ENCODE measurements at regions not wholly inside any gene's neighbourhood (a gene's known extent, or its start where the extent isn't known, plus 50 kb on each side); places are given as distances from the start of the nearest gene placed in this dataset.

DNA sequence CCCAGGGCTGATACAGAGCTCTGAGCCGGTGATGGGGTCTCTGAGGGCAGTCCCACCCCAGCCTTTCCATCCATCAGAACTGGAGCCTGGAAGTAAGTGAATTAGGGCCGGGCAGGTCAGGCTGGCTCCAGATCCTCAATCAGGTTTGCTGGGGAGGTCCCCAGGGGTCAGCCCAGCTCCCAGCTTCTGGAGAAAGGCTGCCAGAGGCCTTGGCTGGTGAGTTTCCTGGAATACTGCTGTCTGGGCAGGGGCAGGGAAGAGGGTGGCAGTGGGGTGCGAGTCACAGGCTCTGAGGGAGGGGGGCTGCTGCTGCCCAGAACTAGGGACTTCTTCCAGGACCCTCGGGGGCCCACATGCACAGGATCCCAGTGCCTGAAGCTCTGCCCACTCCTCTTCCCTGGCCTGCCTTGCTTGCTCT is 200.6 kb upstream of the MVB12B start:
- Mint-ChIP-seq H3K4me3 (no peak overlapping the region), H3K27me3 (ENCODE audit: insufficient read depth) (peaks cover 6% of the 10 kb centered on the region), H3K9me3 (no peaks in the 10 kb centered on the region), H3K4me1 (ENCODE audit: low read depth) (no peaks in the 10 kb centered on the region), H3K27ac (no peak overlapping the region), H3K36me3 (ENCODE audit: low read depth) (no peaks in the 10 kb centered on the region)
- DNase-seq (ENCODE audit: low spot score) = no peak
- intact Hi-C loops (cut with micrococcal nuclease) = no loop called here

DNA sequence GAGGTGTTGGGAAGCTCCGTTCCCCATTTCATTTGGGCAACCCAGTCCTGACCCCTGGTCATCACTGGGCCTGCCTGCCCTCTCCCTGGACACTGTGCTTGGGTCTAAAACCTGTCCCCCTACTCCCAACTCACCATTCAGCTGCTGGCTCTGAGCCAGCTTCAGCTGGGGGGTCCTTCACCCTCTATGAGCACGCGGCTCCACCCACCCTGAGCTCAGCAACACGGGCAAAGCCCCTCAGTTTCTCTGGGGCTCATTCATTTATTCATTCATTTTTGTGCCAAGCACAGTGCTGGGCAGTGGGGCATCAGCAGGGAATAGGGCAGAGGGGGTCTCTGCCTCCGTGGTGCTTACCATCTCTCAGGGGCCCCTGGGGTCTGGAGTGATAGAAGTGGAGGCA is 199.8 kb upstream of the MVB12B start:
- no peak overlapping the region for H3K27ac Mint-ChIP-seq
- no peak for DNase-seq (ENCODE audit: low spot score)
- H3K4me1 Mint-ChIP-seq (ENCODE audit: low read depth) = no peaks in the 10 kb centered on the region
- no peaks in the 10 kb centered on the region for H3K9me3 Mint-ChIP-seq
- intact Hi-C loops (cut with micrococcal nuclease) = no loop called here
- H3K36me3 Mint-ChIP-seq (ENCODE audit: low read depth) = no peaks in the 10 kb centered on the region
- no peak overlapping the region for H3K4me3 Mint-ChIP-seq
- H3K27me3 Mint-ChIP-seq (ENCODE audit: insufficient read depth) = peaks cover 6% of the 10 kb centered on the region

DNA sequence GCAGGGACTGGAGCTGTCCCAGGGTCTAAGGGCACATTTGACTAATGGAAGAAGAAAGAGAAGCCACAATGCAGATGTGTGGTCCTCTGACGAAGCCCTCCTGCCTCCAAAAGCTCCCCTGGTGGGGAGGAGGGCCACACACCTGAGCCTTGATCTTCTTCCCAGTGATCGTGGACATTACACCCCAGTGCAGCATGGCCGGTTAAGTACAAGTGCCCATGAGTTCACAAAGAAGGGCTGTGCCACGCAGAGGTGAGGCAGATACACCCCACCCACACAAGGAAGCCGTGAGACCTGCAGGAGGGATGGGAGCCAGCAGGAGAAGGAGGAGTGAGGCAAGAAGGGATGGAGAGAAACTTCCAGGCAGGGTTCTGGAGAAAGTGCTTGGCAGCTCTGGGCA is 199.0 kb upstream of the MVB12B start:
- peaks cover 6% of the 10 kb centered on the region for H3K27me3 Mint-ChIP-seq (ENCODE audit: insufficient read depth)
- no peak for DNase-seq (ENCODE audit: low spot score)
- H3K4me3 Mint-ChIP-seq = no peak overlapping the region
- intact Hi-C loops (cut with micrococcal nuclease) = no loop called here
- H3K4me1 Mint-ChIP-seq (ENCODE audit: low read depth) = no peaks in the 10 kb centered on the region
- no peaks in the 10 kb centered on the region for H3K36me3 Mint-ChIP-seq (ENCODE audit: low read depth)
- no peaks in the 10 kb centered on the region for H3K9me3 Mint-ChIP-seq
- H3K27ac Mint-ChIP-seq = no peak overlapping the region

DNA sequence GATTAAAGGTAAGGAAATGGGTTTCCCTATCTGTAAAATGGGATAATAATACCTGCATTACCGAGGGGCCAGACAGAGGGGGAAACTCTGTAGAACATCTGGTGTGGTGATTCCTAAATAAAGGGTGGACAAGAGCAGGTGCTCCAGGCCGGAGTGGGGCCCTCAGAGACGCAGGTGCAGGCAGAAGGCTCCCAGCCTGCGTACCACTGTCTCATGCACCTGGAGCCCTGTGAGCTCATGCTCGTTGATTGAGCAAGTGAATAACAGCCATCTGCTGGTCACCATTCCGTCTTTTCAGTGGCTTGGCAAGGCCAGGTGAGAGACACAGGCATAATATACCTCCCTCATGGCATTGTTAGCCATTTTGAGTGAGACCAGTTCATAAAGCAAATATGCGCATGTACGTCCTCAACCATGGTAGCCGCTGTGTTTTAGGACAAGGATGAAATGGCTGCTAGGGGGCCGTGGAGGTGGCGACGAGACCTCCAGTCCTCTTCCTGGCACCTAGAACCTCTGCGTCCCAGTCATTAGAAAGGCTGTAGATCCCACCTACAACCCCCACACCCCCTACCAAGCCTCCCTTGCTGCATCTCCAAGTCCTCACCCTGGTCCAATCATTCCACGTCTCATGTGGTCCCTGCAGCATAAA is 198.0 kb upstream of the MVB12B start:
- intact Hi-C loops (cut with micrococcal nuclease) = no loop called here
- Mint-ChIP-seq H3K27ac (no peak overlapping the region), H3K27me3 (ENCODE audit: insufficient read depth) (peaks cover 2% of the 10 kb centered on the region), H3K9me3 (no peaks in the 10 kb centered on the region), H3K4me1 (ENCODE audit: low read depth) (no peaks in the 10 kb centered on the region), H3K36me3 (ENCODE audit: low read depth) (no peaks in the 10 kb centered on the region), H3K4me3 (no peak overlapping the region)
- no peak for DNase-seq (ENCODE audit: low spot score)

DNA sequence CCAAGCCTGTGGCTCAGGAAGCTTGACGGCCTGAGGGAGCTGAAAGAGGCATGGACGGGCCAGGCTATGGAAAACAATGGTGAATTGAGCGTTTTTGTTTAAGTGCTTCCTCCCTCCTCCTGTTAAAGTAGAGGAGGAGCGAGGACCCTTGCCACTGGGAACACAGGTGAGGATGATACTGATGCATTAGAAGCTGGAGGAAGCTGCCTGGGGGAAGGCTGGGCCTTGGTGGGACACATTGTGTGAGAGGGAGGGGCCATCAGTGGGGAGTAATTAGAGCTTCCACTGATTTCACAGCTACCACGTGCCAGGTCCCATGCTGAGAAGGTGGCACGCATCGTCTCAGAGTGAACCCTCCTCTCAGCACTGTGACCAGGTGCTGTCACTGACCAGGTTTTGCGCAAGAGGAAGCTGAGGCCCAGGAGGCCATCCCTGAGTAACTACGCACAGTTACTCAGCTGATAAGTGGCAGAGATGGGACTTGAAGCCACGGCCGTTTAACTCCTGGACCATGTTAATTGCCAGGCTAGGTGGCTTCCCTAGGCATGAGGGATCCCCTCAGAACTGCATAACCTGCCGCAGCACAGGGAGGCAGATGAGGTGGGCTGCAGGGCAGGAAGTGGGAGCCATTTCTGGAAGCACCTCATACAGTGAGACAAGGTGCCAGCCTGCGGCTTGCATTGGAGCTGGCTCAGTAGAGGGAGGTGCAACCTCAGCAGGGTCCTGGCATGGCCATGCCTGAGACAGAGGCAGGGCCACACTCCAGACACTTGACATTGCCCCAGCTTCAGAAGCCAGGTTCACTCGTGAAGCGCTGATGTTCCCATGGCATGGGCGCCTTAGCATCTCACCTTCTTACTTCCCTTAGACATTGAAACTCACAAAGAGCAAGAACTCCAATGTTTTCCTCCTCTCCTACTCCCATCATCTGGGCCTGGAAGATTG is 195.3 kb upstream of the MVB12B start:
- Mint-ChIP-seq H3K4me3 (no peak overlapping the region), H3K9me3 (peaks cover 2% of the 10 kb centered on the region), H3K27ac (no peak overlapping the region), H3K36me3 (ENCODE audit: low read depth) (no peaks in the 10 kb centered on the region), H3K27me3 (ENCODE audit: insufficient read depth) (peaks cover 2% of the 10 kb centered on the region), H3K4me1 (ENCODE audit: low read depth) (no peaks in the 10 kb centered on the region)
- intact Hi-C loops (cut with micrococcal nuclease) = no loop called here
- DNase-seq (ENCODE audit: low spot score) = no peak

DNA sequence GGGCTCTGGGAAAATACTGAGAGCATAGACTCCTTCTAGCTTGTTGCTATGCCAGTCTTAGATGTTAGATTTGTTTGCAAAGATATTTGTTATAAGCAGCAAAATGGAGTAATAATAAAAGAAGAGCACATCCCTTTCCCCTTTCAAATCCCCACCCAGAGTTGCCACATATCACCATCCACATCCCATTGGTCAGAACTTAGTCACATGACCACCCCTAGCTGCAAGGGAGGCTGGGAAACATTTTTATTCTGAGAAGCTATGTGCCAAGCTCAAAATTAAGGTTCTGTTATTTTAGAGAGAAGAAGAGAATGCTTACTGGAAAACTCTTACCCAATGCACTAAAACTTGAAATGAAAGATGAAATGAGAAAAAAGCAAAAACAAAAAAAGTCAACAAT is 193.9 kb upstream of the MVB12B start:
- intact Hi-C loops (cut with micrococcal nuclease) = no loop called here
- Mint-ChIP-seq H3K4me1 (ENCODE audit: low read depth) (no peaks in the 10 kb centered on the region), H3K9me3 (peaks cover 9% of the 10 kb centered on the region), H3K27me3 (ENCODE audit: insufficient read depth) (peaks cover 2% of the 10 kb centered on the region), H3K27ac (no peak overlapping the region), H3K36me3 (ENCODE audit: low read depth) (no peaks in the 10 kb centered on the region), H3K4me3 (no peak overlapping the region)
- DNase-seq (ENCODE audit: low spot score) = no peak

DNA sequence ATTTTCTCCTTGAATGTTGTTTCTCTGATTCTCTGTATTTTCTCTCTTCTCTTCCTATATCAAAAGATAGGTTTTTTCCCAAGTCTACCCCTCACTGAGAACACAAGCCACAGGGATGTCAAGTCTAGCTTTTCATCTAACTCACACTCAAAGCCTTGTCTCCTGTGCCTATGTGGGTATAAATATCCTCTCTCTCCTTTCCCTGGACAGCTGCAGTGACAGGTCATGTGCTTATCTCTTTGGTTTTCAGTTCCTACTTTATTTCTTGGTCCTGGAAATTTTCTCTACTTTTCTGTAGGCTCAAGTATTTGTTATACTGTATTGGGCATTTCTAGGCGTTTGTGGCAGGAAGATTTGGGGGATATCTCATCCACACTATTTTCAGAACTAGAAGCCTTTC is 182.4 kb upstream of the MVB12B start:
- Mint-ChIP-seq H3K4me1 (ENCODE audit: low read depth) (peaks cover 11% of the 10 kb centered on the region), H3K27ac (no peak overlapping the region), H3K27me3 (ENCODE audit: insufficient read depth) (peaks cover 19% of the 10 kb centered on the region), H3K4me3 (no peak overlapping the region), H3K36me3 (ENCODE audit: low read depth) (peaks cover 2% of the 10 kb centered on the region), H3K9me3 (peaks cover 11% of the 10 kb centered on the region)
- DNase-seq (ENCODE audit: low spot score) = no peak
- intact Hi-C loops (cut with micrococcal nuclease) = loop anchor here (10.0 kb wide), 1 partner anchor 351 kb away; no protein-coding TSS in a partner anchor

DNA sequence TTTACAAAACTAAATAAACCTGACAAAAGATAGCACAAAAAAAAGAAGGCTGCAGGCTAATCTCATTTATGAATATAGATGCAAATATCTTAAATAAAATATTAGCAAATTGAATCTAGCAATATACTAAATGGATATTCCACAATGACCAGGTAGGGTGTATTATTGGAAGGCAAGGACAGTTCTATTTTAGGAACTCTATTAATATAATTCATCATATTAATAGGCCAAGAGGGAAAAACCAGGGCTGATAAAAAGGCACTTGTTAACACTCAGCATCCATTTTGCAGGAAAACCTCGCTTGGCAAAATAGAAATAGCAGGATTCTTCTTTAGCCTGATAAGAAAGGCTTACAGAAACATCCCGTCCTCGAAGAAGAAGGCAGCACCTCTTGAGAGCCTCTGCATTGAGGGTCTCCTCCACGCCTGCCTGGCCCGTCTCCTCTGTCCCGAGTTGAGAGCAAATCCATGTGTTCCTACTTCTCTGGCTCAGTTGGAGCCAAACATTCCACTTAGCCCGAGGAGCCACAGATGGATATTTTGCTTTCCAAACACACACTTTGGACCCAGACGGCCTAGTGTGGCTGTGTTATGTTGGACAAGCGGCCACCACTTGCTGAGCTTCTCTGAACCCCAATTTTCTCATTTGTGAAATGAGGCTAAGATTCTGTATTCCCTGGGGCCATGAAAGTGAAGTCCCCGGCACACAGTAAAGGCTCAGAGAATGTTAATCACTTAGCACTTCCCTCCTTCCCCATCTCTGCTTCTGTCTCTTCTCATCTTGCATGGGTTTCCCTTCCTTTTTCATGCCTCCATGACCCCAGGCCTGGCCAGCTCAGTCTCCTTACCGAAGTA is 181.8 kb upstream of the MVB12B start:
- Mint-ChIP-seq H3K4me1 (ENCODE audit: low read depth) (peaks cover 11% of the 10 kb centered on the region), H3K4me3 (no peak overlapping the region), H3K36me3 (ENCODE audit: low read depth) (no peaks in the 10 kb centered on the region), H3K9me3 (peaks cover 6% of the 10 kb centered on the region), H3K27me3 (ENCODE audit: insufficient read depth) (peaks cover 15% of the 10 kb centered on the region), H3K27ac (no peak overlapping the region)
- DNase-seq (ENCODE audit: low spot score) = no peak
- intact Hi-C loops (cut with micrococcal nuclease) = loop anchor here (10.0 kb wide), 1 partner anchor 350 kb away; no protein-coding TSS in a partner anchor

DNA sequence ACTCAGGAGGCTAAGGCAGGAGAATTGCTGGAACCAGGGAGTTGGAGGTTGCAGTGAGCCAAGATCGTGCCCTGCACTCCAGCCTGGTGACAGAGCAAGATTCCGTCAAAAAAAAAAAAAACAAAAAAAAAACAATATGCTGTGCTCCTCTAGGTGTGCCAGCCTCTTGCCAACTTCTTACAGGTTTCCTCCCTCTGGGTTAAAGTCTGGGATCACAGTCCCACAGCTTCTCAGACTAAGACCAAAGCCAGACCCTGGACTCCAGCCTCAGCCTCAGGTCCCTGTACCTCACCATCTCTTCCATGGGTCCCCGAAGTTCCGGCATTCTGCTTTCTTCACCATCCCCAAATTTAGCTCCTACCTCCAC is 180.8 kb upstream of the MVB12B start:
- intact Hi-C loops (cut with micrococcal nuclease) = loop anchor here (10.0 kb wide), 1 partner anchor 349 kb away; no protein-coding TSS in a partner anchor
- Mint-ChIP-seq H3K36me3 (ENCODE audit: low read depth) (no peaks in the 10 kb centered on the region), H3K4me1 (ENCODE audit: low read depth) (peaks cover 11% of the 10 kb centered on the region), H3K4me3 (no peak overlapping the region), H3K9me3 (peaks cover 6% of the 10 kb centered on the region), H3K27ac (no peak overlapping the region), H3K27me3 (ENCODE audit: insufficient read depth) (peaks cover 15% of the 10 kb centered on the region)
- DNase-seq (ENCODE audit: low spot score) = no peak

DNA sequence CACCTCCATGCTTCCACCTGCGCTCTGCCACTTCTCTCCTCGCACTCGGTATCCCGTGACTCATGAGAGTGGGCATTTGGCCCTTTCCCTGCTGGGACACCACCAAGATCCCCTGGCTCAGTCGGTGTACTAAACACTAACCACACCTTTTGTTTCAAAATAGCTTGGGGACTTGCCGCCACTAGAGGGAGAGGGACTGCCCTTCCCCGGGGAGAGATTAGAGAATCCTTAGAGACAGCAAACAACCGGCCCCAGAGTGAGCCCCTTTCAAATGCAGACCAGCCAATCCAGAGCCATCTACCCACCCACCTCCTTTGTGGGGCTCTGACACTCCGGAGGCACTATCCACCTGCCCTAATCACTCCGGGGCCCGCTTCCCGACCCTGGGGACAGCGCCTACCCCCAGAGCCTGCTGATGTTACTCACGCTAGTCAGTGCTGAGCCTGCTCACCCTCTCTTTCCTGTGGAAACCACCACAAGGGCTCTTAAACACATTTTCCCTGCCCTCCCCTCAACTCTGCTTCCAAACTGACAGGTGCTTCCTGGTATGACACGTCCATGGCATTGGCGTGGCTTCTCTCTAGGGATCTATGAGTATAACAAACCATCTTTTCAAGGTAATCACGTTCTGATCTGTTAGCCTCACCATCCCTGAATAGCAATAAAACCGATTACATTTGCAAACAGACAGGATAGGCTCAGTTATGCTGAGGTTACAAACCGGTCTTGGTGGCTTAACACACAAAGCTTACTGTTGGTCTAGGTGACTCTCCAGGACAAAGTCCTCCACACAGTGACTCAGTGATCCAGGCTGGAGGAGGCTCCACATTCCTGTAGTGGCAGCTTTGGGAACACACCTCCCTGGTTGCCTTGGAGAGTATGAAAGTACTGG is 180.1 kb upstream of the MVB12B start:
- H3K4me3 Mint-ChIP-seq = peak overlapping the region; percentile 31
- intact Hi-C loops (cut with micrococcal nuclease) = loop anchor here (10.0 kb wide), 1 partner anchor 348 kb away; no protein-coding TSS in a partner anchor
- peaks cover 15% of the 10 kb centered on the region for H3K27me3 Mint-ChIP-seq (ENCODE audit: insufficient read depth)
- H3K36me3 Mint-ChIP-seq (ENCODE audit: low read depth) = no peaks in the 10 kb centered on the region
- peaks cover 11% of the 10 kb centered on the region for H3K4me1 Mint-ChIP-seq (ENCODE audit: low read depth)
- no peak overlapping the region for H3K27ac Mint-ChIP-seq
- no peak for DNase-seq (ENCODE audit: low spot score)
- H3K9me3 Mint-ChIP-seq = peaks cover 6% of the 10 kb centered on the region

DNA sequence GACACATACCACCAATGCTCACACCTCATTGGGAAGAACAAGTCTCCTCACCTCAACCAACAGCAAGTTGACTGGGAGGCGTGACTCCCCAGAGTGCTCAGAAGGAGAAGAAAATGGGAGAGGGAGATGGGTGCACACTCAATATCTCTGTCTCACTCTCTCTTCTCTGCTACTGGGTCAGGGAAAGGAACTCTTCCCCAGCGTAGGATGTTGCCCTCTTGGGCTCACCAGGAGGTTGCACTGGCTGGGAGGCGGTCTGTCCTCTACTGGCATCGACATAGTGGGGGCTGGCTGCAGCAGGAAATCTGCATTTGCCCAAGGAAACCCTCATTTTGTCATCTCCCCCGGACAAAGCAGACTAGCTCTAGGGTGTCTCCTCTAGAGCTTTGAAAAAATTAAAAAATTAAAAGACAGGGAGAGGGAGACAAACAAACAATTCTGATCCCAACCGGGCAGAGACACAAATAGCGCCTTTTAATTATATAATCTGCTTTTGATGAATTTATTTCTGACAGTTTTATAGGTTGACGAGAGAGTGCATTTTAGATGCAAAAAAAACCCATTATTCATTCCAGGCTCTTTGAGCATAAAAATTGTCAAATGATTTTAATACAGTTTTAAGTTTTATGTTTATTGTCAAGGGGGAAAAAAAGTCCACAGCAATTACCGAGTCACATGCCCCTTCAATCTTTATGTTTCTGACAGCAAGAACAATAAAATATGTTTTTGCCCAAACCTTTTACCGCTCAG is 179.3 kb upstream of the MVB12B start:
- intact Hi-C loops (cut with micrococcal nuclease) = loop anchor here (10.0 kb wide), 1 partner anchor 347 kb away; no protein-coding TSS in a partner anchor
- peaks cover 11% of the 10 kb centered on the region for H3K27me3 Mint-ChIP-seq (ENCODE audit: insufficient read depth)
- H3K4me1 Mint-ChIP-seq (ENCODE audit: low read depth) = peaks cover 11% of the 10 kb centered on the region
- peaks cover under 1% of the 10 kb centered on the region for H3K9me3 Mint-ChIP-seq
- H3K36me3 Mint-ChIP-seq (ENCODE audit: low read depth) = no peaks in the 10 kb centered on the region
- no peak overlapping the region for H3K27ac Mint-ChIP-seq
- H3K4me3 Mint-ChIP-seq = no peak overlapping the region
- no peak for DNase-seq (ENCODE audit: low spot score)
